HG03342 (cell line): ENCODE measurements at regions not wholly inside any gene's neighbourhood (a gene's known extent, or its start where the extent isn't known, plus 50 kb on each side); places are given as distances from the start of the nearest gene placed in this dataset.

ENCODE experiments used
- ATAC-seq: cut with Tn5 transposase; IDR thresholded peaks from one replicate; pipeline ENCODE4 v1.9.1; 2021; ENCODE audit warnings: mild to moderate bottlenecking, moderate library complexity; ENCODE audit not compliant: unreplicated experiment

- no peak for ATAC-seq
These were observed 66.2 kb upstream of the STEAP1B start for GRCh38 chr7:22566176-22566575.

- ATAC-seq: peak; percentile 40
These were observed 65.4 kb upstream of the STEAP1B start for GRCh38 chr7:22565315-22565811.

DNA sequence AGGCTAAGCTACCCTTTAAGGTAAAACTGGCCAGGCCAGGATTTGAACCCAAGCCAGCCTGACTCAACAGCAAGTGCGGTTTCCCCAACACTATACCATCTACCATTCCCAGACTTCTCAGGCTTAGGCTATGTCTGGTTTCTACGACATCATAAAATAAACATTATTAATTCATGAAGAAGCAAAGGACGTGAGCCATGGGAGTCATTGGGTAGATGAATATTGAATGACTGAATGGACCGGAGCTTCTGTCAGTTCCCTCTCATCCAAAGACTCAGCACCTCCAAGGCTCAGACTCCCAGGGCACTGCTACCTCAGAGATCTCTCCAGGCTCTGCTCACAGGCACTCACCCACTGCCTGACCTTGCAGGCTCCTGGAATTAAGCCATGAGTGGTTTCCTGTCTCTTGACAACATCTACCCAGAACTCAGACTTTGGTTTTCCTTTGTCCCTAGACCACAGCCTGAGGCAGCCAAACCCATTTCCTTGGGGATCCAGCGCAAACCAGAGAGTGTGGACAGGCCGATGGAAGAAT, 64.6 kb upstream of the STEAP1B start:
- ATAC-seq: no peak

DNA sequence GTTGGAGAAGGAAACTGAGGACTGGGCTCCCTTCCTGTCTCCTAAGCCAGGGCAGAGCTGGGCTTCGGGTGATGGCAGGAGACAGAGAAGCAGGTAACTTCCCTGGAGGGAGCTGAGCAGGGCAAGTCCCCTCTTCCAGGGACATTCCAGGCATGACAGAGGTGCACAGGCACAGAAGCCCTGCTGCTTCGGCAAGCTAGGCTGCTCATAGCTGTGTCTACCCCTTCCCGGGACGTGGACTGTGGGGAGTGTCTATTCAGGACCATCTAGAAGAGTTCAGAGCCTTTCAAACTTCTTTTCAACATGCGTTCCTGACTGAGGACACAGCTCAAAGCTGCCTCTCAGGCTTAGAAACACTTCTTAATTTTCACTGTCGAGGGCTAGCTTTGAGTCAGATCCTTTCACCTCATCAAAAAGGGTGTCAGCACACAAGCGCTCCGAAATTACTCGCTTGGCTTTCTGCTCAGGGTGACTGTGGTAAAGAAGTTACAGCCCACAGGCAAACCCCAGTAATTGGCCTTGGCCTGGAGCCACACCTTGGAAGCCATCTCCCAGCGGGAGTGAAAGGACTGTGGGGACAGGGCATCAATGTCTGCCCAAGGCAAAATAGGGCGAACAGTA, 63.7 kb upstream of the STEAP1B start:
- ATAC-seq: peak; percentile 40

DNA sequence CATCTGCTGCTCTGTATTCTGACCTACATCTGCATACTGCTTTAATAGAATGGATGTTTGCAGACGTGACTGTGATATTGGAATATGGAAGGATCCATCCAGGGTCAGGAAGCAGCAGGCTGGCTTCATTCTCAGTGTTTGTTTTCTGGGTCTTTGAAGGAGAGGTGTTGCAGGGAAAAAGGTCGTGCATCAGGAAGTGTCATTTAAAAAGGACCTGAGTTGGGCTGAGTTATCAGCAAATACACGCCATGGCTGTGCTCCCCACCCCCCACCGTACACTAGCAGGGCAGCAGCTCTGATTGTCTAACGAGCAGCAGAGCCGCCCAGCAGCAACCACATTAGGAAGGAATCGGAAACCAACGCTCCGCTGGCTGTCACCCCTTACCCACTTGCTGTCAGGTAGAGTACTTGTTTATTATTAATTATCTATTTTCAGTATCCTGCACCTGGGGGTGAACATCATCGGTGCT, 63.1 kb upstream of the STEAP1B start:
- no peak for ATAC-seq

- peak; percentile 33 for ATAC-seq
These were observed 62.1 kb upstream of the STEAP1B start for GRCh38 chr7:22561895-22562593.

- no peak for ATAC-seq
These were observed 61.4 kb upstream of the STEAP1B start for GRCh38 chr7:22561321-22561811.

DNA sequence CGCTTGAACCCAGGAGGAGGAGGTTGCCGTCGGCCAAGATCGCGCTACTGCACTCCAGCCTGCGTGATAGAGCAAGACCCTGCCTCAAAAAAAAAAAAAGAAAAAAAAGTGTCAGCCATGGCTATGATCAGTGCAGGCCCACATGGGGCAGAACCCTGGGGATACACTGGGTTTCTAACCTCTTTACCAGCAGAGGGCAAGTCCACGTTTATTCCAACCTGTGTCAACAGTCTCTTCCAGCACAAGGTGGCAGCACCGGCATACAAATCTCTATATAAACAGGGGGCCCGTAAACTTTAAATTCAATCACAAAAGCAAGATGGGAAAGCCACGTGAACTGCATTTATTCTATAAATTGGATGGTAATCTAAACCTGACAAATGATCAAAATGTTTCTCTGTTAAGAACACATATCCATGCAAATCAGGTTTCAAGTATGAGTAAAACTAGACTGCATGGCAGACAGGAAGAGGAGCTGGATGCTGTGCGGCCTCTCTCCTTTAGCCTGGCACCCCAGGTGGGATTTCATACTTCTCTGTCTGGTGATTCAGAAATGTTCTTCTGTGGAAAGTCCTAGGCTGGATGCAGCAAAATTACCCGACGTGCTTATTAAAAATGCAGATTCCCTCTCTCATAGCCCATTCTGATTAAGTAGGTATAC, 60.0 kb upstream of the STEAP1B start:
- peak; percentile 55 for ATAC-seq

- ATAC-seq: no peak
These were observed 57.2 kb upstream of the STEAP1B start for GRCh38 chr7:22557167-22557566.

GRCh38 chr7:22555476-22555875, 55.5 kb upstream of the STEAP1B start:
- ATAC-seq: no peak

GRCh38 chr7:22554184-22554583, 54.2 kb upstream of the STEAP1B start:
- ATAC-seq: no peak

DNA sequence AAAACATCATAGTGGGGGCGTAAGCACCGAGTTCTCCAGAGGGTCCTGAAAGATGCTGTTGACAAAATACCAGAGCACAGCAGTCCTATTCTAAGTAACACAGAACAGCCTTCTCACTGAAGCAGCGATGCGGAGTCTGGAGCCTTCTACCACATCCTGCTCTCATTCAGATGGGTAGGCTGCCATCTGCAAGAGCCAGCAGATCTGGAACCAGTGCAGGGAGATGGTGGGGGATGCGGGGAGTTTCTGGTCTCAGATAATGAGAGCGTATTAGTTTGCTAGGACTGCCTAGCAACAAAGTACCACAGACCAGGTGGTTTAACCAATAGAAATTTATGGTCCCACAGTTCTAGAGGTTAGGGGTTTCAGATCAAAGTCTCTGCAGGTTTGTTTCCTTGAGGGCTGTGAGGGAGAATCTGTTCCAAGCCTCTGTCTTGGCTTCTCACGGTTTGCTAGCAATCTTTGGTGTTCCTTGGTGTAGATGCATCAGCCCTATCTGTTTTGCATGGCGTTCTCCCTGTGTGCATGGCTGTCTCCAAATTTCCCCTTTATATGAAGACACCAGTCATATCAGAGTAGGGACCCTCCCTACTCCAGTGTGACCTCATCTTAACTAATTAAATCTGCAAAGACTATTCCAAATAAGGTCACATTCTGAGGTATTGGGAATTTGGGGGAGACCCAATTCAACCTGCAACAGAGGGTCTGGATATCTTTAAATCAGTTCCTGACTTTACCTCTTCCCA, 52.0 kb upstream of the STEAP1B start:
- ATAC-seq: peak; percentile 90

- ATAC-seq: no peak
These were observed 50.6 kb upstream of the STEAP1B start for GRCh38 chr7:22550514-22551030.

DNA sequence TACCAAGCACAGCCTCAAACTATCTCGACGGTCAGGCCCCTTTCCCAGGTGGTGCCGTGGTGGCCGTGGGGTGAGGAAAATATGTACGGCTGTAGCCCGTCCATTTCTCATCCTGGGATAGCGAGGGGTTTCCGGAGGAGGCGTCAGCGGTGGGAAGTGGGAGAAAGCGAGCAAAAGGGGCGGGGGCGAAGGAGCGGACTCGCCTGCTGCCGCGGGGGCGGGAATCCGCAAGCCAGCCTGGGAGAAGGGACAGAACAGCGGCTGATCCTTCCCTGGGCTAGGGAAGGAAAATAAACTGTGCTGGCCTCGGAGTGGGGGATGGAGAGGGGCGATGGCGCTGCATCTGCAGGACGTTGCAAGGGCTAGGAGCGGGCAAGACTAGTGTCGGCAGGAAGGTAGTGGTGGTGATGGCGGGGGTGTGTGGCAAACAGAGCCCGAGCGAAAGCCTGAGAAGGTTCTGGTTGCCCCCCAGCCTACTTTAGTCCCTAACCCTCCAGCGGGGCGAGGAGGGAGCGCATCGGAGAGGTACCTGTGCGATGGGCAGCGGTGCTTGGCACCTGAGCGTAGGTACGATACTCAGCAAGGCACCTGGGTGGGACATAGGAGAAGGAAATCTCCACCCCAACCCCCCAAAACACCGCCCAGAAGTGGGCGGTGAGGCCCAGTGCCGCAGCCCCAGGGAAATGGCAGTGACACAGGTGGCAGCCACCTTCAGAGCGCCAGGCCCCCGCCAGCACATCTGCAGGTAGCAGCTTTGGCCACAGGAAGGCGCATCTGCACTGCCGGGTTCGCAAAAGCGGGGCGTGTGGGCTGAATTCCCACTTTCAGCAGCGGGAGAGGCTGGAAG, 49.9 kb upstream of the STEAP1B start:
- no peak for ATAC-seq
